DND-41 (cell line): ENCODE measurements at regions not wholly inside any gene's neighbourhood (a gene's known extent, or its start where the extent isn't known, plus 50 kb on each side); places are given as distances from the start of the nearest gene placed in this dataset.

ENCODE experiments used
- CTCF ChIP-seq: IDR thresholded peaks from 2 replicates; pipeline ENCODE4 v1.5.1; 2012; ENCODE audit warnings: borderline replicate concordance, low read length, moderate library complexity, mild to moderate bottlenecking; ENCODE audit not compliant: poor library complexity, severe bottlenecking; ENCODE audit errors: extremely low read depth
- EZH2 ChIP-seq: IDR thresholded peaks from 3 replicates; pipeline ENCODE4 v1.6.1; 2012; ENCODE audit warnings: borderline replicate concordance, low read depth, mild to moderate bottlenecking, moderate library complexity, low read length, inconsistent platforms; ENCODE audit not compliant: severe bottlenecking

- TF ChIP-seq EZH2, result no peak
- TF ChIP-seq CTCF, result no peak
Observed at GRCh38 chr11:96520939-96521338, 131.1 kb downstream of the JRKL start.
